ENCODE measurements at regions not wholly inside any gene's neighbourhood (a gene's known extent, or its start where the extent isn't known, plus 50 kb on each side); places are given as distances from the start of the nearest gene placed in this dataset.

DNA sequence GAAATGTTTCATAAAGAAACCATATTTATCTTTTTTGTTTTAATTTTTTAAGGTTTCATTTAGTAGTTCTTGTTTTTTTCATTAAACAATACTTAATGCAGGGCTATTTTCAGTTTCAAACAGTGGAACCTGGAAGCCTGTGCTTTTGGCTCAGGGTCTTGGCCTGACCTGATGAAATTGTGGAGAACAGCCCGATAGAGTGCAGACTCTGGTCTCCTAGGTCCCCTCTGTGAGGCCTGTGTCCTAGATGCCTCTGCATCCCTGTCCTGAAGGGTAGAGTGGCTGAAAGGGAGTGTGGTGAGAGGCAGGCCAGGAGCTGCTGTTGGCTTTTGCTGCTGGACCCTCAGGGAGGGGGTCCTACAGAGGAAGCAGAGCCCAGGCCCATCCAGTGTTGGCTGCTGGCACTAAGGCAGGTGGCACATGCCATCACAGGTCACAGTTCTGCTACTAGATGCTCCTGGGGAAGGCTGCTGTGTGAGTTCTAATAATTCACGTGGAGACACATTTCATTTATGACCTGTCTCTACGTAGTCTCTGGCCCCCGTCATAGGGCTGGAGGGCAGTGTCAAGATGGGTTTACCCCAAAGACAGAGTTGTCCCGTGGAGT is 201.0 kb upstream of the COPS8 start:
- DNase-seq (ENCODE audit: low read depth in 3 of 3, low spot score in 2 of 3): no peak

DNA sequence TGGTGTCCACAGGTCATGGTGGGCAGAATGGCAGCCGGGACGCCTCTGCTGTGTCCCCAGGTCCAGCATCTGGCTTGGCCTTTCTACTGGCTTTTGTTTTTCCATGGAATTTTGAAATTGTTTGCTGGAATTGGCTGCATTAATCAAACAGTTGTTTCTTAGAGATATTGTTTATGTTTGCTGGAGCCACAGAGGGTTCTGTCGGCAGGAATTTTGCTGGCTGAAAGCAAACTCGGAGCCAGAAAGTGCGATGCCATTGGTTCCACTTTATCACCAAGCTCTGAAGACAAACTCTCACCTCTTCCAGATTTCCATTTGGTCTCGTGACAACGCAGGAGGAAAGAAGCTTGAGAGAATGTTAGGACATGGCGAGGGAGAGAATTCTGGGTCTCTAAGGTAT is 199.2 kb upstream of the COPS8 start:
- DNase-seq (ENCODE audit: low read depth in 3 of 3, low spot score in 2 of 3): no peak

DNA sequence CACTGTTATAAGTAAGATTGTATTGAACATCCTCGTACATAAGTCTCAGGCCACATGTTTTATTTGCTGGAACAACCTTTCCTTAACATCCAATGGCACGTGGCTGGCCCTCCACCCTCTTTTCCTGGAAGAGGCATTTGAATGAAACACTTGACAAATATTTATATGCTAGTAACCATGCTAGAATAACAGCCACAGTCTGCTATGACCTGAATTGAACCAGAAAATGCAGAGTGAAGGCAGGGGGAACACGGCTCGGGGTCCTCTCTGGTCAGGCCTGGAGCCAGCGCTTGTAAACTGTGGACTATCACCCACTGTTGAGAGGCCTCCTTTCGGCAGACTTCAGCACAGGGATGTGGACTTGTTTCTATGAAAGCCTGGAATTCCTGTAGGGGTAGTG is 198.2 kb upstream of the COPS8 start:
- no peak for DNase-seq (ENCODE audit: low read depth in 3 of 3, low spot score in 2 of 3)

DNA sequence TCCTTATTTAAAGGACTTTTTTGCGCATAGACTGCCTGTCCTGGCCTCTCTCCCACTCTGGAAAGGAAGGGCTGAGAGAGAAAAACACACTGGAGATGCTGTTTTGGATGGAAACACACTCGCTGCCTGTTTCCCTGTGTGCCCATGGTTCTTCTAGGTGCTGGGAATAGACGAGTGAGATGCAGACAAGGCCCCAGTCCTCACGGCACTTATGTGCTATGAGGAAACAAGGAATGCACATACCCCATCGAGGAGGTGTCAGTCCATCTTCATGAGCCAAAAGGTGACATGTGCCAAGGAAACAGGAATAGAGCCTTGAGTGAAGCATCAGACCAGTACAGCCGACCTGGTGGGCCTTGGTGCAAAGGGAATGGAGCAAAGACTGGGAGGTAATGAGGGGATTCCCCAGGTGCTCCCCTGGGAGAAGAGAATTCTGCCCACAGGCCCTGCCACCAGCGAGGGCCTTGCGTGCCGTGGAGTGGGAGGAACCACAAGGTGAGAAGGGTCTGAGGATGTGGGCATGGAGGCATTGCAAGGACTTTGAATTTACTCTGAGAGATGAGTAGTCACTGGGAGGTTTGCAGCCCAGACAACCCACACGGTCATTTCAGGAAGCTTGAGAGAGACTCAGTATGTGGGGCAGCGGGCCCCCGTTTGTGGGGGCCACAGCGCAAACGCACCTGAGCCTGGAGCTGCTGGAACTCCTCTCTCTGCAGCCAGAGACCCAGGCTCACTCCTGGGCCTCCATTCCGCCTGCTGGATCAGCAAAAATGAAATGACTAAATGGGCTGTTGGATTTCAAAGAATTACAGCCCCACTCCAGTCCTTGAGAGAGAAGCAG is 197.5 kb upstream of the COPS8 start:
- no peak for DNase-seq (ENCODE audit: low read depth in 3 of 3, low spot score in 2 of 3)

DNA sequence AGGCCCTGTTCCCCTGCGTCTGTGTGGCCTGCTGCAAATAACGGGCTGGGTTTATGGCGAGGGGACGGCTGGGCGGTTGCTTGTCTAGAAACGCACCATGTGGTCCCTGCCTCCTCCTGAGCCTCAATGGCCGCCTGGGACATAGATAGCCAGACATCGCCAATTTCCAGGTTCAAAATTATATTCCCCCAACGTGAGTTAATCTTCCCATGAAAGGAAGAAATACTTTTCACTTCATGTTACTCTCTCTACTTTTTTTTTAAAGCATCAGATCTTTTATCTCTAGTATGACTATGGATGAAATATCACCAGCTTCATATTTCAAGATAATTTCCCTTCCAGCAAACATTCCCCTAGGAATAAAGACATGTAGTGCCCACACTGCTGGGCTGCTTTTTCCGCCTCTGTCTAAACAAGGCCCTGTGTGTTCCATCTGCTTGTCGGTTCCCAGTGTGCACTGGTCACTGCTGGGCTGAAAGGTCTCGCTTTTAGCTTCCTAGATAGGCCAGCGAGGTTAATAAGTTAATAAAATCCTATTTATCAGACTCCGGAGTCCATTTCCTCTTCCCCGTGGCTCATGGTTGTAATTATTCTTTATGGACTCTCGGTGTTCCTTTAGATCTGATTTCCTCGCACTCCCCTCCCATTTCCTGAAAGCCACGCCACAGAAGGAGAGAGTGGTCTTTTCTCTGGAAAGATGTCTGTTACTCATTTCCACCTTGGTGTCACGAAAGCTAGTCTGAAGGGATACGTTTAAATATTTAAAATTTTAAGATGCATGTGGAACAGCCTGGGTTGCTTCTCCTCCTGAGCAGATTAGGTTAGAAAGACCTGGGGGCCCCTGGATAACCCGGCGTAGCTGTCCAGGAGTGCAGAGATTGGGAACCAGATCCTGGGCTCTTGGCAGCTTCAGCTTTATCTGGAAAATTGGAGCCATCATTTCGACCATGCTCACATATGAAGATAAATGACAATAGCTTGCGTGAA is 196.6 kb upstream of the COPS8 start:
- DNase-seq (ENCODE audit: low read depth in 3 of 3, low spot score in 2 of 3): peak in 1 of 3 donors; percentile 55

DNA sequence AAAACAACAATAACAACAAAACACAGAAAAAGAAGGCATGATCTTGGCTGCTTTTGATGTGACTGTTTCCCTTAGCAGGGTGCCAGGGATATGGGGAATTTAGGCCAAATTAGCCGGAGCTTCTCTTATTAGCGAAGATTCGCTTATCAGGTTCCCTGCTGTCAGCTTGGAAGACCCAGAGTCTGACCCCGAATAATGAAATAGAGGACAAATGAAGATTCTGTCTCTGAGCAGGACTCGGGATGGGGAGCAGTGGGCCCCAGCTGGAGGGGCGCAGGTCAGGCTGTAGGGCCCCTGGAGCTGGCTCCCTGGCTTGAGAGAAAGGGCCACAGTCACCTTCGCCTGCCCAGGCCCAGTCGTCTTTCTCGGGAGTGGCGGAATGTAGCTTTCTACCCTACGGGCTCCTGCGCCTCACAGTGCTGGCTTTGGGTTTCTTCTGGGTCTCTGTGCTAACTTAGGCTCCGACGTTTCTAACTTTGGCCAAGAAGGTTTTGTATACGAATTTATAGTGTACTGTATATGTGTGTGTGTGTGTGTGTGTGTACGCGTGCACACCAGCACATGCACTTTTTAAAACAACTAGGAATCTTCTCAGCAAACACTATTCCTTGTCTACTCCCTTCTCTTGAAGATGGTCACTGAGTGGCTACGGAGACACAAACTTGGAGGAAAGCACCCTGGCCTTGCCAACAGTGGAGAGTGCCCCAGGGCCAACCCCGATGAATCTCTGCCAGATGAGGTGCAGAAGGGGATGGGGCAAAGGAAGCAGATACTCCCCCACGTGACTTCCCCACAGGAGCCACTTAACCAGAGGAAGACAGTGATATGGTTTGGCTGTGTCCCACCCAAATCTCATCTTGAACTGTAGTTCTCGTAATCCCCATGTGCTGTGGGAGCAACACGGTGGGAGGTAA is 195.6 kb upstream of the COPS8 start:
- DNase-seq (ENCODE audit: low read depth in 3 of 3, low spot score in 2 of 3): no peak

DNA sequence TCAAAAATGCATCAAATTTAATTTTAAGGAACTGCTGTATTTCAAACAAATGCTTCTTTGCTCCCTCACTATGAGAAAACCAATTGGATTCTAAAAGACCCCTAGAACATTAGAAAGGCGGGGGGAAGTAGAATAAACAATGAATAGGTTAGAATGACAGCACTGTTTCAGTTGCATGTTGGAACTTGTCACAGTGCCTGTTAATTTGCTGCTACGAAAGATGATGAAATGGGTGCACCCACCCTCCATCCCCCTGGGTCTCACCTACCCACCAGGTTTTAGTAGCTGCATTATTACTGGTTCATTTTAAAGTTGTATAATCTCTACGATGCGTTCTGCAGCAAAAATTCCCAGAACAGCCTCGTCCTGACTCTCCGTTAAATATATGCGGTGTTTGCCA is 193.0 kb upstream of the COPS8 start:
- DNase-seq (ENCODE audit: low read depth in 3 of 3, low spot score in 2 of 3): no peak

DNA sequence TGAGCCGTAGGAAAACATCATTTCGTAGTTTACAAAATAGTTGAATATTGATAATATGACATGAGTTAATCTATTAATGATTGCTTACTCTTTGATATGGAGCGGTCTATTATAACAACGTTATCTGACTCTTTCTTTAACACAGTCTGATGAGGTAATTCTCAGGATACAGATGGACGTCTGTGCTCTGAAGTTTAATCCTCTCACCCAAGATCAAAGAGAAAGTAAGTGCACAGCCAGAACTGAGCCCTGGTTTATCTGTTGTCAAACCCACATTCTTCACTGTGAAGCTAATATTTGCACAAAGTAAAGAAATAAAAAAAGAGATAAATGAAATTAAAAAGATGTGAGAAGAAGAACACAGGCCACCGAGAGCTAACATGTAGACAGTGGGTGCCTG is 190.9 kb upstream of the COPS8 start:
- no peak for DNase-seq (ENCODE audit: low read depth in 3 of 3, low spot score in 2 of 3)

DNA sequence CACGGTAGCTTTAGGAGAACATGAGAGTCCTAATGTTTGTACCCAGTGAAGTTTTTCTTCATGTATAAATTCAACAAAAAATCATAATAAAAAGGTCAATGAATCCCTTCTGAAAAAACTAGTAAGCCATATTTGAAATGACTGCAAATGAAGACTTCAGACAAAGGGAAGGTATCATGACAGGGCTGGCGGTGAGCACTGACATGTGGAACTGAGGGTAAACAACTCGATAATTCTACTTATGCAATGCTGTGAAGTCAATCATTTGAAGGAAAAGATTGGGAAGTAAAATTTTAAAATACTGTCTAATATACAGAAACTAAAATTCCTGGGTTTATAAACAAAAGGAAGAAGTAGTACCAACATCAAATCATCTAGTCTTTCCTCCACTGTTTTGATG is 190.2 kb upstream of the COPS8 start:
- no peak for DNase-seq (ENCODE audit: low read depth in 3 of 3, low spot score in 2 of 3)

DNA sequence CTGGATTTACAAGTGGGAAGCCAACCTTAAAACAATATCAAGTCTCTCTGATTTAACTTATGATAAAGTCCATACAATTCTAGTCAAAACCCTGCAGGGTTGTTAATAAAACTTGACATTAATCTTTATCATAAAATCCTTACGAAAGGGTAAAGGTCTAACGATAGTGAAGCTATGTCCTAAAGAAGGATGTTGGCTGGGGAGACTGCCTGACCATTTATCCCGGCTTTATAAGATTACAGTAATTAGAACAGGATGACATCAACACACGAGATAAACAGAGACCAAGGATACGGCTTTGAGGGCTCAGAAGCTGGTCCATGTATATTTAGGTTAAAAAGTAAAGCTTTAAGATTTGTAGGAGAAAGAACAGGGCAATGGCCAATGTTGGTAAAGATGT is 189.0 kb upstream of the COPS8 start:
- no peak for DNase-seq (ENCODE audit: low read depth in 3 of 3, low spot score in 2 of 3)

DNA sequence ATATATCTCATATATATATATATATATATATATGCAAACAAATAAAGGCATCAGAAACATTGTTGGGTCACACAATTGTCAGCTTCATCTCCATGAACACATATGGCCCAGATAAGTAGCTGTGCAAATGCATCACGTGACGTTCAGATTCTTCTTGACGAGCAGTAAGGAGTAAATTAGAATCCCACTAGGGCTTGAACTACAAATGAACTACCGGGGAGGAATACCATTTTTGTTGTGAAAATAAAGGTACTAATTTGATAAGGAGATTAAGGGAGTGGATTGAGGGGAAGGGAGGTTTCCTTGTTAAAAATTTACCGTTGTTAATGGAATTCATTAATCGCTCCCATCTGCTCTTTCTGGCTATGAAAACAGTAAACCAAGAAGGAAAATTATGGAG is 186.5 kb upstream of the COPS8 start:
- DNase-seq (ENCODE audit: low read depth in 3 of 3, low spot score in 2 of 3): no peak

DNA sequence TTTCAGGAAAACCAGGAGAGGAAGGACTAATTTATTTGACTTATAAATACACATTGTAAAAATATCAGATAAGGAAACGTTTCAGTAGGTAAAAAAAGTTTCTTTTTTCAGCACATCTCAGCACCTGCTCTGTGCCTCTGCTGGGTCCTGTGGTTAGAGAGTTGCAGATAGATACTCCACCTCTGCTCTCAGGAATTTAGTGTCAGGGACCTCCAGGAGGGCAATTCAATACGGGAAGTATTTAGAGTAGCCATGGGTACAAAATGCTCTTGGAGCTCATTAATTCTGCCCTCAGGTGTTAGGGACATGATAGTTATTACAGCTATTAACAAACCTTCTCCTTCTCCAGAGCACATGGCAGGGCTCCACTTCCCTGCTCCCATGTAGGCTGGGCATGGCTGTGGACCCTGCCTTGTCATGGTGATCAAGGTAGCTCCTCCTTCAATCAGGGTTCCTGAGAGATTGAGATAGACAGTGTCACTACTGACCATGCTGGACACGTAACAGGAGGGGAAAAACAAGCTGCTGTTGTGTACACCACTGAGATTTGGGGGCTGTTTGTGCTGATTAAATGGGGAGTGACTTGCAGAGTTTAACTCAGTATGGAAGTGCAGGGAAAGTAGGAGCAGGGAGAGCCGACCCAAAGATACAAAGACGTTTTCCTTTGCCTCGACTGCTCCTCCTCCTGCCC is 185.6 kb upstream of the COPS8 start:
- no peak for DNase-seq (ENCODE audit: low read depth in 3 of 3, low spot score in 2 of 3)

DNA sequence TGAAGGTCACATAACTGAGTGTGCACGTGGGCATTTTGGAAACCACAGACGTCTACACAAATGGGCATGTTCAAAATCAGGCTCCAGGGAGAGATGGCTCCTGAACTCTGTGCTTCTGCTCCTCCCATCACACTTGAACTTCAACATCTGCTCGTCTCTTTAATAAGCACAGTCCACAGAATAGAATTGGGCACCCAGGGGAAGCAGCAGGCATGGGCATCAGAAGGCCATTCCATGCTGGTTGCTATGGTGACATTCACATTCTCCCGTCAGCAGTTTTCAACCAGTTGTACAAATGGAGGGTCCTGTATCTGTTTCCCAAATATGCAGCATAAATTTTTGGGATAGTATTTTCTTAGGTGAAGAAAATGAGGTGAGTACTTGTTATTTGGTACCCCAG is 183.7 kb upstream of the COPS8 start:
- DNase-seq (ENCODE audit: low read depth in 3 of 3, low spot score in 2 of 3): no peak

DNA sequence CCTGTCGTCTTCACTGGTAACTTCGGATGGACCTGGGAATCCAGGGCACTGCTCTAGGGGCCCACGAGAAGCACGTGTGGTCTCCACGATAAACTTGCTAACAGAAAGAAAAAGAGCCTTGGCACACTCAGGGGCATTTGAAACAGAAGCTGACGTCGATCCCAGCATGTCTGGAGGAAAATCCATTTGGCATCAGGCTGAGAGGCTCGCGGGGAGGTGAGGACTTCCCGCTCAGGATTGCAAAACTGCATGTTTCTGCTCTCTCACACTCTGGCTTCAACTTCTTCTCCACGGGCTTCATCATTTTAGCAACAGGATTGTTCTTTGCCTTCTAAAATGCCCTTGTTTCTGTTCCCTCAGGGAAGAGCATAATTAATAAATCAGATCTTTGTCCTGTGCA is 181.7 kb upstream of the COPS8 start:
- no peak for DNase-seq (ENCODE audit: low read depth in 3 of 3, low spot score in 2 of 3)

DNA sequence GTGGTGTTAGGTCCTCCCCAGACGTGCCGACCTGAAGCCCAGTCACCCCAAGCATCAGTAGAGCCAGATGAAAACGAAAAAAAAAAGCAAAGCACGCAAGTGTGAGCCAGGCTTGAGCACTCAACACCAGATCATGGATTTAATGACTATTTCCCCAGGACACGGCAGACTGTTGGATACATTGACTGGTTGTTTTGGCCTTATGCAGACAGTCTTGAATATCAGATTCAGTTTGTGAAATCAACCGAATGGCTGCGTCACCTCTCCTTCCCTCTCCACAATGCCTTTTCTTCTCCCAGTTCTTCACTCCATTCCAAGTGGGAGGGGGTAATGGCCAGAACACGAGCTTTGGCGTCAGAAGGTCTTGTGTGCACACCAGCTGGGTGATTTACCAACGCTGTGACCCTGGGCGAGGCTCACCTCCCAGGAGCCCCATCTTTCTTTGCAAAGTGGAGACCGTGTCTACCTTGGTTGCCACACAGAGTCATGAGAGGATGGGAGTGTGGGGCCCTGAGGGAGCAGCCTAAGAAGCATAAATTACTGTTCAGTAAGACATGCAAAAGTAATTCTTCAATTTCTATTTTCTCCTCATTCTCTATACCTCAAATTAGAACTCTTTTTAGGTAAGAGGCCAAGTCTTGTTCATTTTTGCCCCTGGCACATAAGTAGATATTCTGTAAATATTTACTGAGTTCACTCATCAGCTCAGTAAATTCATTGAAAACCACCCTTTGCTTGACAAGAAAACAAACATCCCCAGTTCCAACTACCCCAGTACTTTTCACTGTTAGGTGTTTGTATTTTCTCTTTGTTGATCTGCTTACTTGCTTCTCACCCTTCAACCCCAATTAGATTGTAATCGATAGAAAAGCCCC is 181.1 kb upstream of the COPS8 start:
- DNase-seq (ENCODE audit: low read depth in 3 of 3, low spot score in 2 of 3): no peak

DNA sequence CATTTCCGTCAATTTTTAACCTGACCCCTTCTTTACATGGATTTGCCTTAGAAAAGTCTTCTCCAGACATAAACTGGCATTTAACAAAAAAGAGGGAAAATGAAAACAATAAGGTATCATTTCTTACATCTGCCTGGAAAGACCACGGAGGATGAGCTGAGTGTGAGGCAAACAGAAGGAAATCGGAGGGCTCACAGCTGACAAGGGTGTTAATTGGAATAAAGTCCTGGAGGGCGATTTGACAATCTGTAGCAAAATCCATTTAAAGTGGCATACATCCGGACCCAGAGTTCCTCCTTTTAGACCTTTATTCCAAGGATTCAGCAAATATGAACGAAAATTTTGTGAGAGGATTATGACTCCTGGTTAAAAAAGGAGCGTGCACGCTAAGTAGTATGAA is 179.7 kb upstream of the COPS8 start:
- no peak for DNase-seq (ENCODE audit: low read depth in 3 of 3, low spot score in 2 of 3)

DNA sequence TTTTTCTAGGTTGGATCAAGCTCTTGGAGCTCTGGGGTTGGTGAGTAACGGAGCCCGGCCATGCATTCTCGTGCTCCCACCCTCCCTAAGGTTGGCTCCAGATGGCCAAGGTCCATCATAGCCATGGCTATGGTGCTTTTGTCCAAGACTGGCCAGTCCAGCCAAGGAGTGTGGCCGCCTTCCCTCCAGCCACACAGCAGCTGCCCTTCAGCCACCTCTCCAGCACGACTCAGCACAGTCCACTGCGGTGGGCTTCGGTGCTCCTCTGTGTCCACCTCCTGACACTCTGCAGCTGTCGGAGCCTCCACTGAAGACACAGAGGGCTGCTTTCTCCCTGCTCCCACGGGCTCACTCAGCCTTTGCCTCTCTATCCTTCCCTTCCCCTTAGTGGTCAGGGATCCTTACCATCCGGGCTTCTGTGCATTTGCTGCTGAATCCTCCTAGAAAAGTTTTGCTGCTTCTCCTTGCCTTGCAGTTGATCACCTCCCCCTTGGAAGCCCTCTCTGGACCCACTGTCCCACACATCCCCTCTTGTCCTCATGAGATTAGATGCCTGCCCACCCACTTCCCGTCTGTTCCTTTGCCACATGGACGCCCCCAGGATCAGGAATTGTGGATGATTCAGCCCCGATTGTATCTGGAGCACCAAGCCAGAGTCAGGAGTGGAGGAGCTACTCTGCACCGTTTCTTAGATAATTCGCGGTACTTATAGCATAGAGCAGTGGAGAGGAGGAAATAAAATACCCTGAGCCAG is 177.1 kb upstream of the COPS8 start:
- no peak for DNase-seq (ENCODE audit: low read depth in 3 of 3, low spot score in 2 of 3)

DNA sequence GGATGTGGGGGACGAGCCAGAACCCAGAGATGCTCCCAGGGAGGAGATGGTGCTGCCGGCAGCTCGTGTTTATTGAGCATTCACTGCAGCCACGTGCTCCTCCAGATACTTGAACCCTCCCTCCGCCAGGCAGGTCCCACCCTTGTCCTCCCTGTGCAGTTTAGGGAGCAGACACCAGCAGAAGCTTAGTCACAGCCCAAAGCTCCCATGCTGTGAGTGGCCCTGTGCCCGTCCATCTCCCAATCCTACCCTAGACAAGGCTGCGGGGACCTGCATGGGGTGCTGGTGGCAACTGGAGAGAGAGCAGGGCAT is 176.5 kb upstream of the COPS8 start:
- DNase-seq (ENCODE audit: low read depth in 3 of 3, low spot score in 2 of 3): no peak
